Activated CD8-positive, alpha-beta T cell treated with anti-CD3 and anti-CD28 coated beads for 36 hours (primary cell): ENCODE measurements at regions not wholly inside any gene's neighbourhood (a gene's known extent, or its start where the extent isn't known, plus 50 kb on each side); places are given as distances from the start of the nearest gene placed in this dataset.

ENCODE experiments used
- ATAC-seq: fragments of 200-7000 bp; cut with Tn5 transposase; one replicate; pipeline ENCODE4 v1.10.0; 2021; ENCODE audit warnings: mild to moderate bottlenecking, moderate library complexity
- CTCF ChIA-PET: fragments of 350-600 bp; sonication (Branson Sonifier 250); formaldehyde crosslinking; loops from one replicate; lab custom pipeline; 2021; ENCODE audit warnings: antibody characterized with exemption; lab: Charles Lee
- POLR2A ChIA-PET: fragments of 350-600 bp; sonication (Branson Sonifier 250); formaldehyde crosslinking; loops from one replicate; lab custom pipeline; 2021; ENCODE audit warnings: antibody characterized with exemption; lab: Charles Lee
- DNase-seq: peaks from one replicate; pipeline ENCODE4 v3.0.0-alpha.2; 2020
- H3K27ac Mint-ChIP-seq: one replicate; pipeline ENCODE4 v1.8.0; 2021; ENCODE audit warnings: mild to moderate bottlenecking, mixed read lengths
- H3K27me3 Mint-ChIP-seq: one replicate; pipeline ENCODE4 v1.8.0; 2021; ENCODE audit warnings: mixed read lengths
- H3K36me3 Mint-ChIP-seq: one replicate; pipeline ENCODE4 v1.8.0; 2021; ENCODE audit warnings: low read depth, mixed read lengths
- H3K4me1 Mint-ChIP-seq: one replicate; pipeline ENCODE4 v1.8.0; 2021; ENCODE audit warnings: low read depth, mixed read lengths
- H3K4me3 Mint-ChIP-seq: one replicate; pipeline ENCODE4 v1.8.0; 2021; ENCODE audit warnings: mild to moderate bottlenecking, moderate library complexity, mixed read lengths
- H3K9me3 Mint-ChIP-seq: one replicate; pipeline ENCODE4 v1.8.0; 2021; ENCODE audit warnings: mixed read lengths
- intact Hi-C: fragments of 100-400 bp; cut with micrococcal nuclease; formaldehyde crosslinking; loops from one replicate; pipeline ENCODE4 v1.10.0; 2022
- TF ChIP-seq, protein P1 (sequence below): fragments of 200-600 bp; IDR thresholded peaks from one replicate; pipeline ENCODE4 v1.8.0; 2022; ENCODE audit warnings: antibody characterized with exemption, mild to moderate bottlenecking

DNA sequence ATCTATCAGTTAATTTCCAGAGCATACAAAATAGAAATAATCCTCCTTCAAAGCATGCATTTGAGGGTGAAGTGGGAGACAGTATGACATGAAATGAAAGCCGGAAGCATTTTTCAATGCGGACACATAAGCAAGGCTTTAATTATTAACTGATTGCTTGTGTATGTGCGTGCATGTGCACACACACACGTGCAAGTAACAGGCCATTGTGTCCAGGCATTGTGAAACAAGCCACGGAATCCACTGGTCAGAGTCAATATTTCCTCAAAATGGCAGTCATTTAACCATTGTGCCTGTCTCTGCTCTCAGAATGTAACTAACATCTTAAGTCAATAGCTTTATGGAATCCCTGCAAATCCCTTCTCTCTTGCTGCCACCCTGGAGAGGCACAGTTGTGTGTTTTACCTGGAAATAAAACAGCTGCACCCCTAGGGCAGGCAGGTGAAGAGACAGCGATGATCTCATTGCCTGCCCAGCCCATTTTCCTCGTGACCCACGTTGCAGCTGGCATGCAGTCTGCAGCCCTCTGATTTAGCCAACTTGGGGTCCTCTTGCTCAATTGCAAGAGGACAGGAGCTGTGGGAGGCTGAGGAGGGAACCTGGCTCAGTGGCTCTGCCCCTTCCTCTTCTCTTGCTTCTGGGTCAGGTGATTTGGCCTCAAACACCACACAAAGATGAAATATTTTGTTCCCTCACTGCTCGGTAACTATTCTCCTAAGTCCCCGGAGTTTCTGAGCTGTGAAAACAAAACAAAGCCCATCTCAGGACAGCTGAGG lies 500.9 kb upstream of the ZMIZ1 start:
- Mint-ChIP-seq H3K4me3 (no peak overlapping the region), H3K9me3 (no peaks in the 10 kb centered on the region), H3K36me3 (no peaks in the 10 kb centered on the region), H3K4me1 (no peaks in the 10 kb centered on the region), H3K27ac (no peak overlapping the region), H3K27me3 (peaks cover 1% of the 10 kb centered on the region)
- intact Hi-C loops, result no loop called here
- TF ChIP-seq, protein P1, sequence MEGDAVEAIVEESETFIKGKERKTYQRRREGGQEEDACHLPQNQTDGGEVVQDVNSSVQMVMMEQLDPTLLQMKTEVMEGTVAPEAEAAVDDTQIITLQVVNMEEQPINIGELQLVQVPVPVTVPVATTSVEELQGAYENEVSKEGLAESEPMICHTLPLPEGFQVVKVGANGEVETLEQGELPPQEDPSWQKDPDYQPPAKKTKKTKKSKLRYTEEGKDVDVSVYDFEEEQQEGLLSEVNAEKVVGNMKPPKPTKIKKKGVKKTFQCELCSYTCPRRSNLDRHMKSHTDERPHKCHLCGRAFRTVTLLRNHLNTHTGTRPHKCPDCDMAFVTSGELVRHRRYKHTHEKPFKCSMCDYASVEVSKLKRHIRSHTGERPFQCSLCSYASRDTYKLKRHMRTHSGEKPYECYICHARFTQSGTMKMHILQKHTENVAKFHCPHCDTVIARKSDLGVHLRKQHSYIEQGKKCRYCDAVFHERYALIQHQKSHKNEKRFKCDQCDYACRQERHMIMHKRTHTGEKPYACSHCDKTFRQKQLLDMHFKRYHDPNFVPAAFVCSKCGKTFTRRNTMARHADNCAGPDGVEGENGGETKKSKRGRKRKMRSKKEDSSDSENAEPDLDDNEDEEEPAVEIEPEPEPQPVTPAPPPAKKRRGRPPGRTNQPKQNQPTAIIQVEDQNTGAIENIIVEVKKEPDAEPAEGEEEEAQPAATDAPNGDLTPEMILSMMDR, result no peak
- ATAC-seq, result no peak
- ChIA-PET CTCF (interaction anchor here (1.5 kb wide), 1 partner anchor 26 kb away, joined by 4 read pairs; no protein-coding TSS in a partner anchor), POLR2A (no interaction called here)
- no peak for DNase-seq

DNA sequence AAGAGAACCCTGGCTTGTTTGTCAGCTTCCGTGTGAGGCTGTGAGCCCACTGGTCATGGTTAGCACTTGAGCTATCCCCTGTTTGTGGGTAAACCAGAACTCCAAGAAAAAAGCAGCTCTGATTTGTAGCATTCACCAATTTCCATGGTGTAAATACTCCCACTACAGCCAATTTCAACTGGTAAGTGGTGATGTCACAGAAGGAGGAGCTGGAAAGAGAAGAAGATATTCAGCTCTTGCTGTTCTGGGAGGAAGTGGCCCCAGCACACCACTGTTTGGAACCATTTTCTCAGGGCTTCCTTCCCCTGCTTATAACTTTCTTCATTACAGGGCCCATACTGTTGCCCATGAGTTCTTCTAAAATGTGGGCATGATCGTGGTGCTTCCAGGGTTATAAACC lies 500.1 kb upstream of the ZMIZ1 start:
- H3K36me3 Mint-ChIP-seq, result no peaks in the 10 kb centered on the region
- TF ChIP-seq, protein P1, result no peak
- no peaks in the 10 kb centered on the region for H3K9me3 Mint-ChIP-seq
- H3K4me1 Mint-ChIP-seq, result no peaks in the 10 kb centered on the region
- intact Hi-C loops, result no loop called here
- no peak overlapping the region for H3K27ac Mint-ChIP-seq
- CTCF ChIA-PET, result interaction anchor here (1.7 kb wide), 1 partner anchor 15 kb away, joined by 5 read pairs; no protein-coding TSS in a partner anchor
- POLR2A ChIA-PET, result no interaction called here
- H3K4me3 Mint-ChIP-seq, result no peak overlapping the region
- no peak for DNase-seq
- H3K27me3 Mint-ChIP-seq, result peaks cover 1% of the 10 kb centered on the region
- ATAC-seq, result no peak

DNA sequence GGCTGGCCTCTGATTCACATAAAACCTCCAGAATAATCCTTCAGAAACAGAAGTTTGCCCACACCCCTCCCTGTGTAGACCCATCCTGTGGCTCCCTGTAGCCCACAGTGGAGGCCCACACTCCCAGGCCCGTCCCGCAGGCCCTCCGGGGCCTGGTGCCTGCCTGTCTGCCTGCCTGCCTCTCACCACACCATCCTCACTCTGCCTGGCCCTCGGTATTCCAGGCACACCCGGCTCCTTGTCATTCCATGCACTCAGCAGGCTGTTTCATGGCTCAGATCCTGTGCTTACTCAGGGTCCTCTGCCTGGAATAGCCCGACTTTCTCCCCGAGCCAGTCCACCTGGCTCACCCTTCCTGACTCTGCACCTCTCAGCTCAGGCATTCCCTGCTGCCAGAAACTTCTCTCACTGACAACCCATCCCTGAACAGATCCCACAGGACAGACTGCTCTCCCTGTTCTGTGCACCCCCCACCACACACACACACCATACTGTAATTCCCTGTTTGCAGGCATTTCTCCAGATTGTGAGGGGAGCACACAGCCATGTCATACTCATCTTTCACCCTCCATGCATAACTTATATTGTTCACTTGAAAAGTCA lies 498.0 kb upstream of the ZMIZ1 start:
- no peak overlapping the region for H3K27ac Mint-ChIP-seq
- TF ChIP-seq, protein P1, result no peak
- no peak overlapping the region for H3K4me3 Mint-ChIP-seq
- H3K9me3 Mint-ChIP-seq, result no peaks in the 10 kb centered on the region
- ATAC-seq (no peak), DNase-seq (no peak)
- no peaks in the 10 kb centered on the region for H3K27me3 Mint-ChIP-seq
- ChIA-PET POLR2A (no interaction called here), CTCF (no interaction called here)
- H3K36me3 Mint-ChIP-seq, result no peaks in the 10 kb centered on the region
- intact Hi-C loops, result no loop called here
- no peaks in the 10 kb centered on the region for H3K4me1 Mint-ChIP-seq

DNA sequence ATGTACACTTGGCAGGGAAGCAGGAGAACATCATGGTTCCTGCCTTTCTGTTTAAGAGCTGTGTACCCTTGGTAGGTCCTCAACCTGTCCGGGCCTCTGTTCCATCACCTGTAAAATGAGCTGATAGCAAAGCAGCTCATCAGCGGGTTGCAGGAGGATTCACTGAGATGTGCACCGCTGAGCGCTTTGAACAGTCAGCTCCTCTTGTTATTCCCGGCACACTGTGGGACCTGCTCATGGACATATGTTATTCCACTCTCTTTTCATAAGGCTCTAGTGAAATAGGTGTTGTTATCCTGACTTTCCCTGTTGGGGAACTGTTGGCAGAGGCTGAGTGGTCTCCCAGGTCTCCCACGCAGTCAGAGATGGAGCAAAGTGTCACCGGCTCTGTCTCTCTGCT lies 497.5 kb upstream of the ZMIZ1 start:
- H3K27ac Mint-ChIP-seq, result no peak overlapping the region
- H3K4me1 Mint-ChIP-seq, result no peaks in the 10 kb centered on the region
- no peak overlapping the region for H3K4me3 Mint-ChIP-seq
- CTCF ChIA-PET, result no interaction called here
- TF ChIP-seq, protein P1, result no peak
- intact Hi-C loops, result no loop called here
- H3K9me3 Mint-ChIP-seq, result no peaks in the 10 kb centered on the region
- POLR2A ChIA-PET, result no interaction called here
- H3K27me3 Mint-ChIP-seq, result no peaks in the 10 kb centered on the region
- ATAC-seq, result no peak
- DNase-seq, result no peak
- H3K36me3 Mint-ChIP-seq, result no peaks in the 10 kb centered on the region

DNA sequence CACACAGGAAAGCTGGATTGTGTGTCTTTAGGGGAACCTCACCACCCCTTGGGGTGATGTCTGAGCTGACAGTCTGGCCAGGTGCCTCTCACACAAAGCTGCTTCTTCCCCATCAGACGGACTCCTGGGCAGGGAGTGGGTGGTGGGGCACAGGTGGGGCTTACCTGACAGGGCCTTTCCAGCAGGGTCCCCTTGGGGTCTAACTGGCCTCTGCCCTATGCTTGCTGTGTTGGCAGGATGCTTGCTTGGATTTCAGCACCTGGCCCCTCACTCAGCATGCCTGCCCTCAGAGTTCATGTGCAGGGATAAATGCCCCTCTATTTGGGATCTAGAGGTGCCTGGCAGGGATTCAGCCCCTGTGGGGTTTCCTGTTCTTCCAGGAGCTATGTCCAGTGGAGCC lies 496.9 kb upstream of the ZMIZ1 start:
- DNase-seq (no peak), ATAC-seq (no peak)
- TF ChIP-seq, protein P1, result no peak
- Mint-ChIP-seq H3K4me1 (no peaks in the 10 kb centered on the region), H3K4me3 (no peak overlapping the region), H3K36me3 (no peaks in the 10 kb centered on the region), H3K27ac (no peak overlapping the region), H3K9me3 (no peaks in the 10 kb centered on the region), H3K27me3 (no peaks in the 10 kb centered on the region)
- intact Hi-C loops, result no loop called here
- ChIA-PET CTCF (no interaction called here), POLR2A (no interaction called here)
